GM12891 (cell line): ENCODE measurements at regions not wholly inside any gene's neighbourhood (a gene's known extent, or its start where the extent isn't known, plus 50 kb on each side); places are given as distances from the start of the nearest gene placed in this dataset.

Experiments used
- POLR2A ChIP-seq: IDR thresholded peaks from 2 replicates; pipeline ENCODE4 v1.6.1; 2011; ENCODE audit warnings: low read depth, low read length, control low read depth
- TAF1 ChIP-seq: IDR thresholded peaks from 2 replicates; pipeline ENCODE4 v1.6.1; 2011; ENCODE audit warnings: low read depth, low read length, control low read depth

GRCh38 chr6:82017773-82018172 lies 229.8 kb downstream of the IBTK start:
- TF ChIP-seq POLR2A (no peak), TAF1 (no peak)
